Body of pancreas (tissue), 4 donors: ENCODE measurements at regions not wholly inside any gene's neighbourhood (a gene's known extent, or its start where the extent isn't known, plus 50 kb on each side); places are given as distances from the start of the nearest gene placed in this dataset.

Experiments used
- ATAC-seq: fragments of 150-250 bp; one replicate; pipeline ENCODE4 v1.9.1; 2016
- DNase-seq, 4 donors: peaks; one replicate each; pipeline ENCODE4 v3.0.0-alpha.2; 2019
- H3K27ac ChIP-seq, 4 donors: fragments of 200-600 bp; sonication (generic); 1 replicate in 3 of 4; 2 replicates in 1 of 4; pipeline versions ENCODE4 v1.5.1 to v1.6.1; 2016 to 2019; ENCODE audit warnings: mild to moderate bottlenecking in 1 of 4, mixed read lengths in 1 of 4, moderate library complexity in 1 of 4
- H3K27me3 ChIP-seq, 2 donors: fragments of 200-600 bp; sonication (generic); one replicate each; pipeline ENCODE4 v1.6.0; 2016; ENCODE audit warnings: mild to moderate bottlenecking in 1 of 2
- H3K36me3 ChIP-seq, 2 donors: fragments of 200-600 bp; sonication (generic); replicated peaks in 1 of 2; 2 replicates each; pipeline ENCODE4 v1.5.1; 2016; ENCODE audit warnings: low read depth in 2 of 2; ENCODE audit not compliant: insufficient read depth in 1 of 2
- H3K4me1 ChIP-seq: fragments of 200-600 bp; sonication (generic); one replicate; pipeline ENCODE4 v1.6.0; 2016
- H3K4me3 ChIP-seq, 2 donors: fragments of 200-600 bp; sonication (generic); 1 replicate in 1 of 2; 2 replicates in 1 of 2; pipeline ENCODE4 v1.5.1; 2016 to 2019
- H3K9me3 ChIP-seq, 3 donors: fragments of 200-600 bp; sonication (generic); 1 replicate in 2 of 3; 2 replicates in 1 of 3; pipeline ENCODE4 v1.5.1; 2016
- CTCF ChIP-seq, 7 experiments: fragments of 450-650 bp in 4 of 7; fragments of 200-600 bp in 3 of 7; sonication (generic) in 3 of 7; IDR thresholded peaks; one replicate each; pipeline ENCODE4 v1.5.1; 2016 to 2019; ENCODE audit warnings: antibody characterized with exemption in 7 of 7
- POLR2A ChIP-seq, 3 donors: fragments of 450-650 bp; IDR thresholded peaks; one replicate each; pipeline ENCODE4 v1.6.1; 2016; ENCODE audit warnings: antibody characterized with exemption in 3 of 3, mild to moderate bottlenecking in 2 of 3
- WGBS, 2 donors: methylation state at CpG; one replicate each; pipeline ENCODE4 v1.1.5; 2017; 5-methylcytosine and 5-hydroxymethylcytosine counted together
- intact Hi-C: fragments of 100-400 bp; cut with DNase I; formaldehyde crosslinking; loops from one replicate; pipeline ENCODE4 v1.15.1; 2023

DNA sequence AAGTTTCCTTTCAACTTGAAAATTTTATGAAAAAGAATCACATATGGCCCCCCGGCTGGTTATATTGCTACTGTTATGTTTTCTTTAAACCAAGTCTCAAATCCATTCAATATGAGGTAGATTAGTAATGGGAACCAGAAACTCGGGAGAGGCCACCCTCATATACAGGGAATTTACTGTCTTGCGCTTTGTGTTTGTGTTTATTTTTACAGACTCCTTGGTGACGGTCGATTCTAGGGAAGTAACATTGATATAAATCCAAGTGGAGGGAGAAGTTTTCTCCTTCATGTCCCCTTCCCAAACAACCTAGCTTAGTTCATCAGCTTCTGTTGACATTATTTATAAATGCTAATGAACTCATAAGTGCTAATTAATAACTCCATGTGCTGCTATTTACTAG lies 163.5 kb upstream of the LMO4 start:
- Histone ChIP-seq H3K27me3 (no peaks in the 10 kb centered on the region), H3K9me3 (no peaks in the 10 kb centered on the region), H3K36me3 (no peaks in the 10 kb centered on the region), H3K27ac (no peak overlapping the region), H3K4me1 (no peaks in the 10 kb centered on the region), H3K4me3 (no peak overlapping the region)
- 65 to 70% methylated on average over 5 of the region's 5 CpGs for WGBS, 2 donors
- ATAC-seq (no peak), DNase-seq (no peak)
- intact Hi-C loops, result no loop called here
- TF ChIP-seq POLR2A (IDR thresholded peaks at IDR 0.05) (no peak), CTCF (IDR thresholded peaks at IDR 0.05) (no peak)

DNA sequence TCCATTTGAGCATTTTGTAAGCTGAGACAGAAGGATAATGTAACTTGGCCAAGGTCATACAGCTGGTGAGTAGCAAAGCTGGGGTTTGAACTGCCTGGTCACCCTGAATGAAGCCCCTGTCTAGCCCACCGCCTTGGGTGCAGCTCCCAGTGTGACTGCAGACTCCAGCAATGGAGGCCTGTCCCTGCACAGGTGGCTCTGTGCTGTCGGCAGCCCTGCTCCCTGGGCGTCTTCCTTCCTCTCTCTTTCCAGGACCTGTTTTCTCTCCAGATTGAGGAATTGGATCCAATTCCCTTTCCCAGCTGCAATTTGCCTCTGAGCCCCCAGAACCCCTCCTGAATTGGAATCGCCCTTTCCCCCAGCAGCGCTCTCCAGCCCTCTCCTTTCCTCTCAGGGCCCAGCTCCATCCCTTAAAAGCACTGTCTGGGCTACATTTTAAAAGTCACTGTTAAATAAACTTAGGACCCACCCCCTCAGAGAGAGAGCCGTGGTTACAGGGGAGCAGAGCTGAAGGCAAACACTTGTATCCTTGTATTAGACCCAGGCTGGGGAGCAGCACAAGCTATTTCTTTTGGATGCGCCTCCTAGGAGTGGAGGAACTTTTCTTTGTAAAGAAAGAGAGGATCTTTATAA lies 161.4 kb upstream of the LMO4 start:
- DNase-seq (no peak), ATAC-seq (no peak)
- Histone ChIP-seq H3K36me3 (no peaks in the 10 kb centered on the region), H3K27me3 (no peaks in the 10 kb centered on the region), H3K4me1 (no peaks in the 10 kb centered on the region), H3K9me3 (no peaks in the 10 kb centered on the region), H3K4me3 (no peak overlapping the region), H3K27ac (no peak overlapping the region)
- TF ChIP-seq POLR2A (IDR thresholded peaks at IDR 0.05), result no peak
- no peak for TF ChIP-seq CTCF (IDR thresholded peaks at IDR 0.05)
- WGBS, 2 donors, result 65 to 68% methylated on average over 7 of the region's 7 CpGs
- intact Hi-C loops, result no loop called here

GRCh38 chr1:87167848-87168525 lies 160.7 kb upstream of the LMO4 start:
- Histone ChIP-seq H3K27ac (no peak overlapping the region), H3K4me3 (no peak overlapping the region), H3K4me1 (no peaks in the 10 kb centered on the region), H3K9me3 (no peaks in the 10 kb centered on the region), H3K27me3 (no peaks in the 10 kb centered on the region), H3K36me3 (no peaks in the 10 kb centered on the region)
- intact Hi-C loops, result no loop called here
- 44 to 48% methylated on average over 7 of the region's 7 CpGs for WGBS, 2 donors
- TF ChIP-seq POLR2A (IDR thresholded peaks at IDR 0.05) (no peak), CTCF (IDR thresholded peaks at IDR 0.05) (no peak)
- no peak for ATAC-seq
- no peak for DNase-seq

DNA sequence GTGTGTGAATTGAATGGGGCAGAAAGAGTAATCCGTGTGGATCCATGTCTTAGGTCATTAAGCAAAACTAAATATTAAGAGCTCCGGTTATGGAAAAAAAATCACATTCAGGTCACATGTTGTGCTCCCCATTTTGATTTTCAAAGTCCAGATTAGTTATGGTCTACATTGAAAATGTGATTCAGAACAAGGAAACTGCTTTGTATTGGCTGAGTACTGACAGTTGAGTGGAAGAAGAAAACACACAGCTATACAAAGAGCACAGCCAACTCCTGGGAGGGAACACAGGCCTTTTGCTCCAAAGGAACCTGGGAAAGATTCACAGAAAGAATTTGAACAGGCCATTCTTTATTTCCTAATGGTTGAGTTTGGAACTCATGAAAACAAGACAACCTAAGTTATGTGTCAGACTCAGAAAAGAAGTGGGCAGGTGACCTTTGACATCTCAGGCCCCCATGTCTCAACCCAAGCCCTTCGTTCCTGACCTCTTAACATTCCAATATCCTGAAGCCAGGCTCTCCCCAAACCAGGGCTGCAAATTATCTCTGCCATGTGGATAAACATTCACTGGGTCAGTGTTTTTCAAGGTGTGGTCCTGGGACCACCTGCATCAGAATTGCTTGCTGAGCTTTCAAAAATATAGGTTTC lies 159.3 kb upstream of the LMO4 start:
- Histone ChIP-seq H3K36me3 (no peaks in the 10 kb centered on the region), H3K27ac (no peak overlapping the region), H3K9me3 (no peaks in the 10 kb centered on the region), H3K4me1 (no peaks in the 10 kb centered on the region), H3K27me3 (no peaks in the 10 kb centered on the region), H3K4me3 (no peak overlapping the region)
- TF ChIP-seq CTCF (IDR thresholded peaks at IDR 0.05) (no peak), POLR2A (IDR thresholded peaks at IDR 0.05) (no peak)
- WGBS, 2 donors, result 71 to 77% methylated on average over 3 of the region's 3 CpGs
- DNase-seq (no peak), ATAC-seq (no peak)
- intact Hi-C loops, result no loop called here
